HG03097 (cell line): ENCODE measurements at regions not wholly inside any gene's neighbourhood (a gene's known extent, or its start where the extent isn't known, plus 50 kb on each side); places are given as distances from the start of the nearest gene placed in this dataset.
"Not testable (repeated sequence)": the region's sequence is repeated elsewhere in the genome, so short reads cannot be mapped to it uniquely, and the experiment has no call there.

ENCODE experiments used
- ATAC-seq: cut with Tn5 transposase; IDR thresholded peaks from one replicate; pipeline ENCODE4 v1.9.1; 2021; ENCODE audit not compliant: unreplicated experiment, low FRiP score

- ATAC-seq, result no peak
Measured at GRCh38 chr6:80446454-80447045, 340.1 kb downstream of the BCKDHB start.

GRCh38 chr6:80445751-80446150 is 339.3 kb downstream of the BCKDHB start:
- no peak for ATAC-seq

GRCh38 chr6:80442366-80442765 is 335.9 kb downstream of the BCKDHB start:
- no peak for ATAC-seq

- ATAC-seq, result no peak
Measured at GRCh38 chr6:80441131-80441530, 334.7 kb downstream of the BCKDHB start.

GRCh38 chr6:80440496-80441115 is 334.1 kb downstream of the BCKDHB start:
- ATAC-seq, result no peak

- no peak for ATAC-seq
Measured at GRCh38 chr6:80439721-80440470, 333.4 kb downstream of the BCKDHB start.

- ATAC-seq, result no peak
Measured at GRCh38 chr6:80438772-80439171, 332.3 kb downstream of the BCKDHB start.

GRCh38 chr6:80437801-80438200 is 331.3 kb downstream of the BCKDHB start:
- no peak for ATAC-seq

- ATAC-seq, result no peak
Measured at GRCh38 chr6:80437221-80437620, 330.8 kb downstream of the BCKDHB start.

- no peak for ATAC-seq
Measured at GRCh38 chr6:80436663-80437062, 330.2 kb downstream of the BCKDHB start.

- ATAC-seq, result no peak
Measured at GRCh38 chr6:80435457-80435856, 329.0 kb downstream of the BCKDHB start.

GRCh38 chr6:80434691-80435350 is 328.4 kb downstream of the BCKDHB start:
- ATAC-seq, result no peak

- ATAC-seq, result no peak
Measured at GRCh38 chr6:80433673-80434025, 327.2 kb downstream of the BCKDHB start.

GRCh38 chr6:80433010-80433672 is 326.7 kb downstream of the BCKDHB start:
- no peak for ATAC-seq

- ATAC-seq, result no peak
Measured at GRCh38 chr6:80425089-80425823, 318.8 kb downstream of the BCKDHB start.

GRCh38 chr6:80411486-80411885 is 305.0 kb downstream of the BCKDHB start:
- ATAC-seq, result no peak

GRCh38 chr6:80407976-80408375 is 301.5 kb downstream of the BCKDHB start:
- not testable (repeated sequence) for ATAC-seq

GRCh38 chr6:80404889-80405288 is 298.4 kb downstream of the BCKDHB start:
- no peak for ATAC-seq

GRCh38 chr6:80403365-80403764 is 296.9 kb downstream of the BCKDHB start:
- no peak for ATAC-seq

GRCh38 chr6:80402266-80402665 is 295.8 kb downstream of the BCKDHB start:
- ATAC-seq, result no peak
